Osteoblast (primary cell): ENCODE measurements at regions not wholly inside any gene's neighbourhood (a gene's known extent, or its start where the extent isn't known, plus 50 kb on each side); places are given as distances from the start of the nearest gene placed in this dataset.

ENCODE experiments used
- DNase-seq: peaks from one replicate; pipeline ENCODE4 v3.0.0; 2011; ENCODE audit warnings: low spot score, mixed read lengths; ENCODE audit not compliant: insufficient read length; ENCODE audit errors: missing footprints
- H2AFZ ChIP-seq: 2 replicates; pipeline ENCODE4 v1.6.0; 2011; ENCODE audit warnings: mild to moderate bottlenecking, low read length
- H3K27ac ChIP-seq: 2 replicates; pipeline ENCODE4 v1.5.1; 2011; ENCODE audit warnings: mild to moderate bottlenecking, low read depth, low read length, moderate library complexity
- H3K27me3 ChIP-seq: 2 replicates; pipeline ENCODE4 v1.6.0; 2012; ENCODE audit warnings: mild to moderate bottlenecking, control low read depth, inconsistent platforms, low read length, moderate library complexity; ENCODE audit not compliant: insufficient read depth
- H3K36me3 ChIP-seq: 2 replicates; pipeline ENCODE4 v1.5.1; 2011; ENCODE audit warnings: mild to moderate bottlenecking, low read length, control low read depth, moderate library complexity; ENCODE audit not compliant: insufficient read depth
- H3K4me1 ChIP-seq: 2 replicates; pipeline ENCODE4 v1.5.1; 2011; ENCODE audit warnings: mild to moderate bottlenecking, low read length, control low read depth, moderate library complexity; ENCODE audit not compliant: insufficient read depth
- H3K4me2 ChIP-seq: 2 replicates; pipeline ENCODE4 v1.6.0; 2011; ENCODE audit warnings: mild to moderate bottlenecking, low read length; ENCODE audit not compliant: insufficient read depth
- H3K4me3 ChIP-seq: fragments of 200-600 bp; sonication (generic); 3 replicates; pipeline ENCODE4 v1.5.1; 2012; ENCODE audit warnings: mild to moderate bottlenecking, low read length, inconsistent platforms; ENCODE audit not compliant: insufficient read depth
- H3K79me2 ChIP-seq: 2 replicates; pipeline ENCODE4 v1.6.0; 2012; ENCODE audit warnings: mild to moderate bottlenecking, low read length, control low read depth, inconsistent platforms; ENCODE audit not compliant: insufficient read depth
- H3K9me3 ChIP-seq: 2 replicates; pipeline ENCODE4 v1.5.1; 2011; ENCODE audit warnings: low read depth, low read length, control low read depth
- H4K20me1 ChIP-seq: 2 replicates; pipeline ENCODE4 v1.6.0; 2012; ENCODE audit warnings: mild to moderate bottlenecking, low read length, control low read depth; ENCODE audit not compliant: insufficient read depth
- TF ChIP-seq, protein P1 (sequence below): IDR thresholded peaks from 2 replicates; pipeline ENCODE4 v1.5.1; 2011; ENCODE audit warnings: mild to moderate bottlenecking, low read depth, low read length, moderate library complexity; ENCODE audit errors: extremely low read depth

DNA sequence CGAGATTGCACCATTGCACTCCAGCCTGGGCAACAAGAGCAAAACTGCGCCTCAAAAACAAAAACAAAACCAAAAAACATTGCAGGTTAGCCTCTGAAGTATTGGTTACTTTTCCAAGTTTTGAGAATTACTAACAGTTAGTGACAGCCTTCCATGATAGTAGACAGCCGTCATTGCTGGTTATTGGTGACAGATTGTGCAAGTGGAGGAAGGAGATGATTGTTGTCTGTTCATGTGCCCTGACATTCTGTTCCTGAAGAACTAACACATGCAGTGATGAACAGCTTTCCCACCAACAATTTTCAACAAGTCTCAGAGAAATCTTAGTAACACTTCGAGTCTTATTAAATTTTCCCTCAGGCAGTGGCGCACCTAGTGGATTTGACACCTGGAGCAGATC lies 89.3 kb upstream of the NAP1L1 start:
- H3K9me3 ChIP-seq: no peaks in the 10 kb centered on the region
- no peaks in the 10 kb centered on the region for H3K36me3 ChIP-seq
- no peak overlapping the region for H3K4me2 ChIP-seq
- no peaks in the 10 kb centered on the region for H4K20me1 ChIP-seq
- H3K27ac ChIP-seq: no peak overlapping the region
- peaks cover 6% of the 10 kb centered on the region for H3K4me1 ChIP-seq
- H3K79me2 ChIP-seq: no peaks in the 10 kb centered on the region
- H3K4me3 ChIP-seq: no peak overlapping the region
- no peaks in the 10 kb centered on the region for H3K27me3 ChIP-seq
- TF ChIP-seq, protein P1, sequence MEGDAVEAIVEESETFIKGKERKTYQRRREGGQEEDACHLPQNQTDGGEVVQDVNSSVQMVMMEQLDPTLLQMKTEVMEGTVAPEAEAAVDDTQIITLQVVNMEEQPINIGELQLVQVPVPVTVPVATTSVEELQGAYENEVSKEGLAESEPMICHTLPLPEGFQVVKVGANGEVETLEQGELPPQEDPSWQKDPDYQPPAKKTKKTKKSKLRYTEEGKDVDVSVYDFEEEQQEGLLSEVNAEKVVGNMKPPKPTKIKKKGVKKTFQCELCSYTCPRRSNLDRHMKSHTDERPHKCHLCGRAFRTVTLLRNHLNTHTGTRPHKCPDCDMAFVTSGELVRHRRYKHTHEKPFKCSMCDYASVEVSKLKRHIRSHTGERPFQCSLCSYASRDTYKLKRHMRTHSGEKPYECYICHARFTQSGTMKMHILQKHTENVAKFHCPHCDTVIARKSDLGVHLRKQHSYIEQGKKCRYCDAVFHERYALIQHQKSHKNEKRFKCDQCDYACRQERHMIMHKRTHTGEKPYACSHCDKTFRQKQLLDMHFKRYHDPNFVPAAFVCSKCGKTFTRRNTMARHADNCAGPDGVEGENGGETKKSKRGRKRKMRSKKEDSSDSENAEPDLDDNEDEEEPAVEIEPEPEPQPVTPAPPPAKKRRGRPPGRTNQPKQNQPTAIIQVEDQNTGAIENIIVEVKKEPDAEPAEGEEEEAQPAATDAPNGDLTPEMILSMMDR: no peak
- H2AFZ ChIP-seq: no peak overlapping the region
- DNase-seq: no peak

DNA sequence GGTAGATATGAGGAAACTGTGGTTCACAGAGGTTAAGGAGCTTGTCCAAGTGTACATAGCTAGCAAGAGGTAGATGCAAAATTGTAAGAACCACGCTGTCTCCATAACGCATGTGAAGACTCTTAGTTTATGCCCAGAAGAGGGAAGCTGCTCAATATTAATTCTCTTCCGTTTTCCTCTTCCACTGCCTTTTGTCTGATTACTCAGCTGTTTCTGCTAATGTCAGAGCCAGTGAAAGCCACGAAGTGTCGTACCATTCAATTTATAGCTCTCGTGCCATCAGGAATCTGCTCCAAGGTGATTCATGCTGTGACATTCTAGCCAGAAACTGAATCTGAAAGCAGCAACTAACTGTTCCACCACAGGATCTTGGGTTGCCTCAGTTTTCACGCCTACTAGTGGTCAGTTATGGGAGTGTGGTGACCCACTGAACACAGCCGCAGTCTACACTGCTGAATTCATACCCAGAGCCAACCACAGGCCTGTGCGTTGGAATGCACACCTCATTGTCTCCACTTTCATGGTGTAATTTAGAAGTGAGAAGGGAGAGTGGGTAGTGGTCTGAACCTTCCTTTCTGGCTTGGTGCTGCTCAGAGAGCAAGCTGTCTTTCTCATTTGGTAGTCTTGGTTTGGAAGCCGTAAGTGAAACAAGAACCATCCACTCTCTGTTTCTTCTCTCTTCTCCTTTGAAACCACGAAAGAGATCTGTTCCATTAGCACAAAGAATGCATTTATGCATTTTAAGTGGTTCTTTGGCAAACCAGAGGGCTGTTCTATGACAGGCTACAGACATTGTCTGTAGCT lies 74.2 kb upstream of the NAP1L1 start:
- H4K20me1 ChIP-seq: no peaks in the 10 kb centered on the region
- DNase-seq: peak; percentile 44
- H3K36me3 ChIP-seq: no peaks in the 10 kb centered on the region
- peaks cover 5% of the 10 kb centered on the region for H3K4me1 ChIP-seq
- H3K9me3 ChIP-seq: no peaks in the 10 kb centered on the region
- H3K27me3 ChIP-seq: no peaks in the 10 kb centered on the region
- H3K4me3 ChIP-seq: peak overlapping the region; percentile 50
- TF ChIP-seq, protein P1: peak; percentile 93
- peak overlapping the region; percentile 50 for H3K27ac ChIP-seq
- H3K4me2 ChIP-seq: peak overlapping the region; percentile 79
- peak overlapping the region; percentile 42 for H2AFZ ChIP-seq
- no peaks in the 10 kb centered on the region for H3K79me2 ChIP-seq

GRCh38 chr12:76156726-76157125 lies 72.2 kb upstream of the NAP1L1 start:
- no peak for DNase-seq
- TF ChIP-seq, protein P1: no peak
- H3K27me3 ChIP-seq: no peaks in the 10 kb centered on the region
- H4K20me1 ChIP-seq: no peaks in the 10 kb centered on the region
- no peak overlapping the region for H3K4me3 ChIP-seq
- H3K9me3 ChIP-seq: no peaks in the 10 kb centered on the region
- H3K4me2 ChIP-seq: no peak overlapping the region
- no peak overlapping the region for H2AFZ ChIP-seq
- H3K36me3 ChIP-seq: no peaks in the 10 kb centered on the region
- H3K27ac ChIP-seq: no peak overlapping the region
- H3K4me1 ChIP-seq: peaks cover 5% of the 10 kb centered on the region
- no peaks in the 10 kb centered on the region for H3K79me2 ChIP-seq

DNA sequence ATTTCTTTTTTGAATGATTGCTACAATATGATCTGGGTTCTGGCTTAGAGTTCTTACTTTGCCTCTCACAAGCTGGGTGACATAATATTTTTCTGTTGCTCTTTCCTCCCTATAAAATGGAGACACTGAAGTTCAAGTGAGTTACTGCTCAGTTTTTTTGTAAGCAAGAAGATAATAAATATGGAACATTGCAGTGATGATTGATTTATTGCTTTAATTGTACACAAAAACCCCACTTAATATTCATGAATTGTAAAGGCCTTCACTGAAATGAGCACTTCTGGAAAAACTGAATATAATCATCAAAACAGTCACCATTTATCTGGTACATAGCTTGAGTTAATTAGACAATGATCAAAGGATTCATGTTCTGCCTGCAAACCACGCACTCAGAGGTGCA lies 71.8 kb upstream of the NAP1L1 start:
- Histone ChIP-seq H3K27me3 (no peaks in the 10 kb centered on the region), H2AFZ (no peak overlapping the region)
- TF ChIP-seq, protein P1: no peak

More for the DNA sequence above, 71.8 kb upstream of the NAP1L1 start:
- no peaks in the 10 kb centered on the region for H3K9me3 ChIP-seq
- H3K27ac ChIP-seq: no peak overlapping the region
- H3K4me1 ChIP-seq: peaks cover 5% of the 10 kb centered on the region
- no peak overlapping the region for H3K4me2 ChIP-seq
- no peaks in the 10 kb centered on the region for H3K36me3 ChIP-seq
- no peak overlapping the region for H3K4me3 ChIP-seq
- H3K79me2 ChIP-seq: no peaks in the 10 kb centered on the region
- no peak for DNase-seq
- H4K20me1 ChIP-seq: no peaks in the 10 kb centered on the region
